ENCODE measurements at regions not wholly inside any gene's neighbourhood (a gene's known extent, or its start where the extent isn't known, plus 50 kb on each side); places are given as distances from the start of the nearest gene placed in this dataset.

GRCh38 chr16:79757163-79757562, 156.6 kb upstream of the MAF start:
- no peaks in the 10 kb centered on the region for H3F3A ChIP-seq (ENCODE audit: low read length, unreplicated experiment)
- no TSS peak for BruUV-seq (replicated peaks)
- intact Hi-C loops (cut with micrococcal nuclease), result no loop called here
- no peak for ATAC-seq
- no peaks in the 10 kb centered on the region for H4K20me1 ChIP-seq (ENCODE audit: low read length)
- H3K4me1 ChIP-seq (ENCODE audit: insufficient read depth, low read length), result no peaks in the 10 kb centered on the region
- TF ChIP-seq EZH2 (IDR thresholded peaks at IDR 0.05; ENCODE audit: low read length, unreplicated experiment) (no peak), EZH2phosphoT487 (IDR thresholded peaks at IDR 0.05; ENCODE audit: borderline replicate concordance, low read length) (no peak), CTCF (conservative IDR thresholded peaks at IDR 0.05; ENCODE audit: low read depth, low read length) (no peak)
- H3K79me2 ChIP-seq (ENCODE audit: low read length), result no peaks in the 10 kb centered on the region
- no peak overlapping the region for H2AFZ ChIP-seq (ENCODE audit: low read length)
- H3K4me3 ChIP-seq (ENCODE audit: low read length), result no peak overlapping the region
- H3K9me3 ChIP-seq (ENCODE audit: low read length), result no peaks in the 10 kb centered on the region
- H3K27ac ChIP-seq (ENCODE audit: low read length), result no peak overlapping the region
- DNase-seq, result no peak
- H3K27me3 ChIP-seq (ENCODE audit: low read length), result no peaks in the 10 kb centered on the region
- CTCF ChIA-PET, result no interaction called here
- H3K4me2 ChIP-seq (ENCODE audit: low read length), result no peak overlapping the region
- no peak overlapping the region for H3K9ac ChIP-seq (ENCODE audit: low read length)
- H3K9me2 ChIP-seq (replicated peaks; ENCODE audit: low read length), result no peaks in the 10 kb centered on the region
- no peaks in the 10 kb centered on the region for H3K36me3 ChIP-seq (ENCODE audit: low read depth, low read length)
- POLR2A ChIA-PET (ENCODE audit: unreplicated experiment), result no interaction called here

- TF ChIP-seq EZH2phosphoT487 (IDR thresholded peaks at IDR 0.05; ENCODE audit: borderline replicate concordance, low read length), result no peak
- no peak for TF ChIP-seq CTCF (conservative IDR thresholded peaks at IDR 0.05; ENCODE audit: low read depth, low read length)
- TF ChIP-seq EZH2 (IDR thresholded peaks at IDR 0.05; ENCODE audit: low read length, unreplicated experiment), result no peak
- Histone ChIP-seq H3K79me2 (ENCODE audit: low read length) (no peaks in the 10 kb centered on the region), H3K27ac (ENCODE audit: low read length) (no peak overlapping the region), H4K20me1 (ENCODE audit: low read length) (no peaks in the 10 kb centered on the region), H3F3A (ENCODE audit: low read length, unreplicated experiment) (no peaks in the 10 kb centered on the region), H3K9ac (ENCODE audit: low read length) (no peak overlapping the region), H3K4me2 (ENCODE audit: low read length) (no peak overlapping the region), H3K4me3 (ENCODE audit: low read length) (no peak overlapping the region), H3K9me3 (ENCODE audit: low read length) (no peaks in the 10 kb centered on the region), H2AFZ (ENCODE audit: low read length) (no peak overlapping the region), H3K9me2 (replicated peaks; ENCODE audit: low read length) (no peaks in the 10 kb centered on the region), H3K27me3 (ENCODE audit: low read length) (no peaks in the 10 kb centered on the region), H3K36me3 (ENCODE audit: low read depth, low read length) (no peaks in the 10 kb centered on the region), H3K4me1 (ENCODE audit: insufficient read depth, low read length) (no peaks in the 10 kb centered on the region)
- BruUV-seq (replicated peaks), result no TSS peak
- DNase-seq, result no peak
- ChIA-PET CTCF (no interaction called here), POLR2A (ENCODE audit: unreplicated experiment) (no interaction called here)
- intact Hi-C loops (cut with micrococcal nuclease), result no loop called here
- no peak for ATAC-seq
These were observed 156.0 kb upstream of the MAF start for GRCh38 chr16:79756571-79756970.

- Histone ChIP-seq H3K4me2 (ENCODE audit: low read length) (no peak overlapping the region), H3K4me1 (ENCODE audit: insufficient read depth, low read length) (no peaks in the 10 kb centered on the region)
These were observed 154.0 kb upstream of the MAF start for GRCh38 chr16:79754501-79754900.

More at GRCh38 chr16:79754501-79754900, 154.0 kb upstream of the MAF start:
- ChIA-PET POLR2A (ENCODE audit: unreplicated experiment) (no interaction called here), CTCF (no interaction called here)
- ATAC-seq, result no peak
- Histone ChIP-seq H3K79me2 (ENCODE audit: low read length) (no peaks in the 10 kb centered on the region), H3K36me3 (ENCODE audit: low read depth, low read length) (no peaks in the 10 kb centered on the region), H4K20me1 (ENCODE audit: low read length) (no peaks in the 10 kb centered on the region), H3K9ac (ENCODE audit: low read length) (no peak overlapping the region), H2AFZ (ENCODE audit: low read length) (no peak overlapping the region), H3K9me3 (ENCODE audit: low read length) (no peaks in the 10 kb centered on the region), H3K27me3 (ENCODE audit: low read length) (no peaks in the 10 kb centered on the region), H3F3A (ENCODE audit: low read length, unreplicated experiment) (no peaks in the 10 kb centered on the region), H3K27ac (ENCODE audit: low read length) (no peak overlapping the region), H3K9me2 (replicated peaks; ENCODE audit: low read length) (no peaks in the 10 kb centered on the region), H3K4me3 (ENCODE audit: low read length) (no peak overlapping the region)
- TF ChIP-seq EZH2 (IDR thresholded peaks at IDR 0.05; ENCODE audit: low read length, unreplicated experiment), result no peak
- no peak for TF ChIP-seq EZH2phosphoT487 (IDR thresholded peaks at IDR 0.05; ENCODE audit: borderline replicate concordance, low read length)
- TF ChIP-seq CTCF (conservative IDR thresholded peaks at IDR 0.05; ENCODE audit: low read depth, low read length), result no peak
- no TSS peak for BruUV-seq (replicated peaks)
- intact Hi-C loops (cut with micrococcal nuclease), result no loop called here
- DNase-seq, result no peak

All from PC-3 (cell line).